Liver (tissue), 3 donors: ENCODE measurements at regions not wholly inside any gene's neighbourhood (a gene's known extent, or its start where the extent isn't known, plus 50 kb on each side); places are given as distances from the start of the nearest gene placed in this dataset.

ENCODE experiments used
- EGR1 ChIP-seq, 2 donors: IDR thresholded peaks; 2 replicates each; pipeline ENCODE4 v1.6.1; 2016 to 2018; ENCODE audit warnings: antibody characterized with exemption in 2 of 2, low read depth in 2 of 2
- GABPA ChIP-seq, 2 donors: IDR thresholded peaks in 1 of 2; conservative IDR thresholded peaks in 1 of 2; 2 replicates each; pipeline ENCODE4 v1.6.1; 2016; ENCODE audit warnings: antibody characterized with exemption in 2 of 2, mild to moderate bottlenecking in 1 of 2, moderate library complexity in 1 of 2
- HNF4A ChIP-seq, 2 donors: conservative IDR thresholded peaks; 2 replicates each; pipeline ENCODE4 v1.6.1; 2016; ENCODE audit warnings: antibody characterized with exemption in 2 of 2, mild to moderate bottlenecking in 2 of 2
- JUND ChIP-seq, 2 donors: IDR thresholded peaks; 2 replicates each; pipeline ENCODE4 v1.6.1; 2016; ENCODE audit warnings: antibody characterized with exemption in 2 of 2
- NR2F2 ChIP-seq: IDR thresholded peaks from 2 replicates; pipeline ENCODE4 v1.6.1; 2016; ENCODE audit warnings: antibody characterized with exemption
- RAD21 ChIP-seq, 2 donors: IDR thresholded peaks; 2 replicates each; pipeline ENCODE4 v1.6.1; 2016; ENCODE audit warnings: antibody characterized with exemption in 2 of 2, mild to moderate bottlenecking in 2 of 2
- RXRA ChIP-seq, 2 donors: IDR thresholded peaks; 2 replicates each; pipeline ENCODE4 v1.6.1; 2017 to 2018; ENCODE audit warnings: antibody characterized with exemption in 2 of 2, mild to moderate bottlenecking in 1 of 2
- TAF1 ChIP-seq: conservative IDR thresholded peaks from 2 replicates; pipeline ENCODE4 v1.6.1; 2016; ENCODE audit warnings: antibody characterized with exemption, mild to moderate bottlenecking
- YY1 ChIP-seq: IDR thresholded peaks from 2 replicates; pipeline ENCODE4 v1.6.1; 2016; ENCODE audit warnings: antibody characterized with exemption, mild to moderate bottlenecking
- TF ChIP-seq, protein P1 (sequence below): fragments of 150-350 bp; IDR thresholded peaks from 2 replicates; pipeline ENCODE4 v1.5.1; 2017; ENCODE audit warnings: improper control_type of control experiment, low read depth, low read length; ENCODE audit not compliant: missing input control
- TF ChIP-seq, protein P2 (sequence below): IDR thresholded peaks from 2 replicates; pipeline ENCODE4 v1.6.1; 2016; ENCODE audit warnings: antibody characterized with exemption
- TF ChIP-seq, protein P3 (sequence below): IDR thresholded peaks from 2 replicates; pipeline ENCODE4 v1.6.1; 2016; ENCODE audit warnings: antibody characterized with exemption, mild to moderate bottlenecking
- TF ChIP-seq, protein P4 (sequence below): IDR thresholded peaks from 2 replicates; pipeline ENCODE4 v1.6.1; 2016; ENCODE audit warnings: antibody characterized with exemption
- TF ChIP-seq, protein P5 (sequence below): IDR thresholded peaks from 2 replicates; pipeline ENCODE4 v1.6.1; 2016; ENCODE audit warnings: antibody characterized with exemption
- donor health status: healthy.
- donor health status: healthy.

DNA sequence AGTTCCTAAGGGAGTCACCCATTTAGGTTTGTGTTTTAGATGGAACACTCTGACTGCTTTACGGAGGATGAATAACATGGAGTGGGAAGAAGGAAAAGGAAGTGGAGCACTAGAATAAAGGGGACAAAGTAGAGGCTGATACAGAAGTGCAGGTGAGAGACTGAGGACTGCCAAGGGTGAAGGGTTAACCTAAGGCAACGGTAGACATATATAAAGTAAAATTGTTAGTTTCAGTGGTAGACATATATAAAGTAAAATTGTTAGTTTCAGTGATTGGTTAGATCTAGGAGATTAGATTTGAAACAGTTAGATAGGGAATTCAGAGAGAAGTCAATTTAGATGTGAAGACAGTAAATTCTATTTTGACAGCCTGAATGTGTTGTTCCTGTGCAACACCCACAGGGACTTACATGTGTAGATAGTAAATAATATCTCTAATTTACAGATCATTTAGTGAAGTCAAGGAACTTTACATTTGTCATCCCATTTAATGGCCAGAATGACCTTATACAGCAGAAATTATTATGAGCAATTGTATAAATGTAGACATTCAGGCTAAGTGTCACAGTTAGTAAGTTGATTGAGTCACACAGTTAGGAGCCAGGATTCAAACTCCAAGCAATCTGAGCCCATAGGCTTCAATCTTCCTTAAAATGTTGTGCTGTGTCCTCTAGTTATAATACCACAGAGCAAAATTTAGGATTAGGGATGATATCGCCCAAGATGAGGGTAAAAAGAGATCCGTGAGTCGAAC is 270.8 kb upstream of the UBE2E3 start:
- TF ChIP-seq, protein P1, sequence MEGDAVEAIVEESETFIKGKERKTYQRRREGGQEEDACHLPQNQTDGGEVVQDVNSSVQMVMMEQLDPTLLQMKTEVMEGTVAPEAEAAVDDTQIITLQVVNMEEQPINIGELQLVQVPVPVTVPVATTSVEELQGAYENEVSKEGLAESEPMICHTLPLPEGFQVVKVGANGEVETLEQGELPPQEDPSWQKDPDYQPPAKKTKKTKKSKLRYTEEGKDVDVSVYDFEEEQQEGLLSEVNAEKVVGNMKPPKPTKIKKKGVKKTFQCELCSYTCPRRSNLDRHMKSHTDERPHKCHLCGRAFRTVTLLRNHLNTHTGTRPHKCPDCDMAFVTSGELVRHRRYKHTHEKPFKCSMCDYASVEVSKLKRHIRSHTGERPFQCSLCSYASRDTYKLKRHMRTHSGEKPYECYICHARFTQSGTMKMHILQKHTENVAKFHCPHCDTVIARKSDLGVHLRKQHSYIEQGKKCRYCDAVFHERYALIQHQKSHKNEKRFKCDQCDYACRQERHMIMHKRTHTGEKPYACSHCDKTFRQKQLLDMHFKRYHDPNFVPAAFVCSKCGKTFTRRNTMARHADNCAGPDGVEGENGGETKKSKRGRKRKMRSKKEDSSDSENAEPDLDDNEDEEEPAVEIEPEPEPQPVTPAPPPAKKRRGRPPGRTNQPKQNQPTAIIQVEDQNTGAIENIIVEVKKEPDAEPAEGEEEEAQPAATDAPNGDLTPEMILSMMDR, result no peak
- TF ChIP-seq, protein P2, sequence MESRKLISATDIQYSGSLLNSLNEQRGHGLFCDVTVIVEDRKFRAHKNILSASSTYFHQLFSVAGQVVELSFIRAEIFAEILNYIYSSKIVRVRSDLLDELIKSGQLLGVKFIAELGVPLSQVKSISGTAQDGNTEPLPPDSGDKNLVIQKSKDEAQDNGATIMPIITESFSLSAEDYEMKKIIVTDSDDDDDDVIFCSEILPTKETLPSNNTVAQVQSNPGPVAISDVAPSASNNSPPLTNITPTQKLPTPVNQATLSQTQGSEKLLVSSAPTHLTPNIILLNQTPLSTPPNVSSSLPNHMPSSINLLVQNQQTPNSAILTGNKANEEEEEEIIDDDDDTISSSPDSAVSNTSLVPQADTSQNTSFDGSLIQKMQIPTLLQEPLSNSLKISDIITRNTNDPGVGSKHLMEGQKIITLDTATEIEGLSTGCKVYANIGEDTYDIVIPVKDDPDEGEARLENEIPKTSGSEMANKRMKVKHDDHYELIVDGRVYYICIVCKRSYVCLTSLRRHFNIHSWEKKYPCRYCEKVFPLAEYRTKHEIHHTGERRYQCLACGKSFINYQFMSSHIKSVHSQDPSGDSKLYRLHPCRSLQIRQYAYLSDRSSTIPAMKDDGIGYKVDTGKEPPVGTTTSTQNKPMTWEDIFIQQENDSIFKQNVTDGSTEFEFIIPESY, result no peak
- TF ChIP-seq EGR1 (IDR thresholded peaks at IDR 0.05; ENCODE audit: low read depth in 2 of 2) (no peak), YY1 (no peak), HNF4A (conservative IDR thresholded peaks at IDR 0.05) (no peak), TAF1 (no peak), RAD21 (IDR thresholded peaks at IDR 0.05) (no peak), NR2F2 (no peak), GABPA (IDR thresholded peaks at IDR 0.05 in 1 of 2, conservative IDR thresholded peaks at IDR 0.05 in 1 of 2) (no peak), JUND (IDR thresholded peaks at IDR 0.05) (no peak), RXRA (IDR thresholded peaks at IDR 0.05) (no peak)
- TF ChIP-seq, protein P3, sequence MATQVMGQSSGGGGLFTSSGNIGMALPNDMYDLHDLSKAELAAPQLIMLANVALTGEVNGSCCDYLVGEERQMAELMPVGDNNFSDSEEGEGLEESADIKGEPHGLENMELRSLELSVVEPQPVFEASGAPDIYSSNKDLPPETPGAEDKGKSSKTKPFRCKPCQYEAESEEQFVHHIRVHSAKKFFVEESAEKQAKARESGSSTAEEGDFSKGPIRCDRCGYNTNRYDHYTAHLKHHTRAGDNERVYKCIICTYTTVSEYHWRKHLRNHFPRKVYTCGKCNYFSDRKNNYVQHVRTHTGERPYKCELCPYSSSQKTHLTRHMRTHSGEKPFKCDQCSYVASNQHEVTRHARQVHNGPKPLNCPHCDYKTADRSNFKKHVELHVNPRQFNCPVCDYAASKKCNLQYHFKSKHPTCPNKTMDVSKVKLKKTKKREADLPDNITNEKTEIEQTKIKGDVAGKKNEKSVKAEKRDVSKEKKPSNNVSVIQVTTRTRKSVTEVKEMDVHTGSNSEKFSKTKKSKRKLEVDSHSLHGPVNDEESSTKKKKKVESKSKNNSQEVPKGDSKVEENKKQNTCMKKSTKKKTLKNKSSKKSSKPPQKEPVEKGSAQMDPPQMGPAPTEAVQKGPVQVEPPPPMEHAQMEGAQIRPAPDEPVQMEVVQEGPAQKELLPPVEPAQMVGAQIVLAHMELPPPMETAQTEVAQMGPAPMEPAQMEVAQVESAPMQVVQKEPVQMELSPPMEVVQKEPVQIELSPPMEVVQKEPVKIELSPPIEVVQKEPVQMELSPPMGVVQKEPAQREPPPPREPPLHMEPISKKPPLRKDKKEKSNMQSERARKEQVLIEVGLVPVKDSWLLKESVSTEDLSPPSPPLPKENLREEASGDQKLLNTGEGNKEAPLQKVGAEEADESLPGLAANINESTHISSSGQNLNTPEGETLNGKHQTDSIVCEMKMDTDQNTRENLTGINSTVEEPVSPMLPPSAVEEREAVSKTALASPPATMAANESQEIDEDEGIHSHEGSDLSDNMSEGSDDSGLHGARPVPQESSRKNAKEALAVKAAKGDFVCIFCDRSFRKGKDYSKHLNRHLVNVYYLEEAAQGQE, result no peak
- TF ChIP-seq, protein P4, sequence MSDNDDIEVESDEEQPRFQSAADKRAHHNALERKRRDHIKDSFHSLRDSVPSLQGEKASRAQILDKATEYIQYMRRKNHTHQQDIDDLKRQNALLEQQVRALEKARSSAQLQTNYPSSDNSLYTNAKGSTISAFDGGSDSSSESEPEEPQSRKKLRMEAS, result no peak
- TF ChIP-seq, protein P5, sequence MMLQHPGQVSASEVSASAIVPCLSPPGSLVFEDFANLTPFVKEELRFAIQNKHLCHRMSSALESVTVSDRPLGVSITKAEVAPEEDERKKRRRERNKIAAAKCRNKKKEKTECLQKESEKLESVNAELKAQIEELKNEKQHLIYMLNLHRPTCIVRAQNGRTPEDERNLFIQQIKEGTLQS, result no peak
